ENCODE measurements at regions not wholly inside any gene's neighbourhood (a gene's known extent, or its start where the extent isn't known, plus 50 kb on each side); places are given as distances from the start of the nearest gene placed in this dataset.
"Not testable (repeated sequence)": the region's sequence is repeated elsewhere in the genome, so short reads cannot be mapped to it uniquely, and the experiment has no call there.

GRCh38 chr3:170800275-170800674 lies 69.7 kb downstream of the RPL22L1 start:
- TF ChIP-seq CTCF (conservative IDR thresholded peaks at IDR 0.05; ENCODE audit: low read length); EZH2phosphoT487 (IDR thresholded peaks at IDR 0.05; ENCODE audit: borderline replicate concordance, low read depth, low read length): not testable (repeated sequence)

All from OCI-LY7 (cell line).